Keratinocyte (primary cell): ENCODE measurements at regions not wholly inside any gene's neighbourhood (a gene's known extent, or its start where the extent isn't known, plus 50 kb on each side); places are given as distances from the start of the nearest gene placed in this dataset.

Experiments
- DNase-seq: peaks from one replicate; pipeline ENCODE4 v3.0.0-alpha.2; 2011; ENCODE audit warnings: low read depth, missing footprints, low spot score
- FAIRE-seq: peaks from 2 replicates; lab custom pipeline; 2011; peaks lifted over from hg19 to GRCh38; lab: Jason Lieb, UNC
- H2AFZ ChIP-seq: 2 replicates; pipeline ENCODE4 v1.6.0; 2012; ENCODE audit warnings: low read length, control low read depth, inconsistent platforms; ENCODE audit not compliant: control insufficient read depth
- H3K27ac ChIP-seq: 2 replicates; pipeline ENCODE4 v1.5.1; 2011; ENCODE audit warnings: low read length; ENCODE audit not compliant: control insufficient read depth, insufficient read depth
- H3K27me3 ChIP-seq: 3 replicates; pipeline ENCODE4 v1.6.0; 2011; ENCODE audit warnings: low read length; ENCODE audit not compliant: control insufficient read depth, insufficient read depth; ENCODE audit errors: extremely low read depth
- H3K36me3 ChIP-seq, 2 experiments: 2 replicates in 1 of 2; 3 replicates in 1 of 2; pipeline ENCODE4 v1.5.1; 2011; ENCODE audit warnings: low read length in 2 of 2, mild to moderate bottlenecking in 1 of 2; ENCODE audit not compliant: control insufficient read depth in 2 of 2, insufficient read depth in 2 of 2; ENCODE audit errors: extremely low read depth in 1 of 2
- H3K4me1 ChIP-seq: 3 replicates; pipeline ENCODE4 v1.5.1; 2011; ENCODE audit warnings: low read length; ENCODE audit not compliant: control insufficient read depth, insufficient read depth; ENCODE audit errors: extremely low read depth
- H3K4me2 ChIP-seq: 3 replicates; pipeline ENCODE4 v1.6.0; 2011; ENCODE audit warnings: low read depth, low read length; ENCODE audit not compliant: control insufficient read depth, insufficient read depth; ENCODE audit errors: extremely low read depth
- H3K4me3 ChIP-seq, 3 experiments: fragments of 200-600 bp in 1 of 3; sonication (generic) in 1 of 3; 2 replicates in 2 of 3; 3 replicates in 1 of 3; pipeline ENCODE4 v1.5.1; 2011 to 2016; ENCODE audit warnings: low read length in 3 of 3, mild to moderate bottlenecking in 3 of 3, control low read depth in 2 of 3, inconsistent platforms in 1 of 3, low read depth in 1 of 3, mixed read lengths in 1 of 3, mixed run types in 1 of 3, moderate library complexity in 1 of 3; ENCODE audit not compliant: control insufficient read depth in 2 of 3, insufficient read depth in 2 of 3; ENCODE audit errors: extremely low read depth in 1 of 3
- H3K79me2 ChIP-seq: 2 replicates; pipeline ENCODE4 v1.6.0; 2012; ENCODE audit warnings: low read length; ENCODE audit not compliant: control insufficient read depth, insufficient read depth
- H3K9ac ChIP-seq: 3 replicates; pipeline ENCODE4 v1.6.0; 2011; ENCODE audit warnings: low read length; ENCODE audit not compliant: control insufficient read depth, insufficient read depth; ENCODE audit errors: extremely low read depth
- H3K9me1 ChIP-seq: 3 replicates; pipeline ENCODE4 v1.6.0; 2011; ENCODE audit warnings: low read length; ENCODE audit not compliant: control insufficient read depth, insufficient read depth; ENCODE audit errors: extremely low read depth
- H3K9me3 ChIP-seq: 2 replicates; pipeline ENCODE4 v1.5.1; 2012; ENCODE audit warnings: low read depth, low read length; ENCODE audit not compliant: control insufficient read depth
- H4K20me1 ChIP-seq: 3 replicates; pipeline ENCODE4 v1.6.0; 2011; ENCODE audit warnings: low read length; ENCODE audit not compliant: control insufficient read depth, insufficient read depth; ENCODE audit errors: extremely low read depth
- CTCF ChIP-seq, 3 experiments: IDR thresholded peaks in 1 of 3; conservative IDR thresholded peaks in 1 of 3; optimal IDR thresholded peaks in 1 of 3; 2 replicates in 2 of 3; 3 replicates in 1 of 3; pipeline versions ENCODE3 to v1.5.1; 2011; ENCODE audit warnings: low read length in 3 of 3, mild to moderate bottlenecking in 3 of 3, moderate library complexity in 2 of 3, control low read depth in 1 of 3, inconsistent platforms in 1 of 3; ENCODE audit not compliant: insufficient read depth in 2 of 3; ENCODE audit errors: extremely low read depth in 1 of 3
- EZH2 ChIP-seq: IDR thresholded peaks from one replicate; pipeline ENCODE4 v1.6.1; 2012; ENCODE audit warnings: inconsistent platforms, mild to moderate bottlenecking, low read length, moderate library complexity
- dilution Hi-C: fragments of 300-500 bp; cut with MboI; formaldehyde crosslinking; loops from one replicate; pipeline ENCODE4 v1.7.0; 2020; ENCODE audit warnings: low sequenced_read_pairs; ENCODE audit not compliant: extremely low pct_ligation_motif_present

GRCh38 chr17:14774774-14775173, 473.9 kb downstream of the HS3ST3B1 start:
- no peaks in the 10 kb centered on the region for H3K9me1 ChIP-seq
- no peak overlapping the region for H3K27ac ChIP-seq
- no peaks in the 10 kb centered on the region for H4K20me1 ChIP-seq
- FAIRE-seq = no peak
- H3K27me3 ChIP-seq = no peaks in the 10 kb centered on the region
- no peaks in the 10 kb centered on the region for H3K36me3 ChIP-seq
- no peaks in the 10 kb centered on the region for H3K9me3 ChIP-seq
- dilution Hi-C loops = no loop called here
- peaks cover 38% of the 10 kb centered on the region for H3K4me1 ChIP-seq
- H2AFZ ChIP-seq = no peak overlapping the region
- no peak overlapping the region for H3K9ac ChIP-seq
- no peaks in the 10 kb centered on the region for H3K79me2 ChIP-seq
- H3K4me3 ChIP-seq = no peak overlapping the region
- no peak overlapping the region for H3K4me2 ChIP-seq
- TF ChIP-seq CTCF (optimal IDR thresholded peaks at IDR 0.05 in 1 of 3, IDR thresholded peaks at IDR 0.05 in 1 of 3, conservative IDR thresholded peaks at IDR 0.05 in 1 of 3; ENCODE audit: extremely low read depth in 1 of 3, insufficient read depth in 2 of 3, low read length in 3 of 3) = no peak
- no peak for TF ChIP-seq EZH2
- DNase-seq = no peak

- Histone ChIP-seq H4K20me1 (no peaks in the 10 kb centered on the region), H3K27me3 (no peaks in the 10 kb centered on the region), H3K9me3 (no peaks in the 10 kb centered on the region), H3K4me2 (no peak overlapping the region), H3K27ac (no peak overlapping the region), H3K4me3 (no peak overlapping the region), H2AFZ (no peak overlapping the region), H3K4me1 (peaks cover 28% of the 10 kb centered on the region), H3K9ac (no peak overlapping the region), H3K9me1 (no peaks in the 10 kb centered on the region), H3K79me2 (no peaks in the 10 kb centered on the region), H3K36me3 (no peaks in the 10 kb centered on the region)
- dilution Hi-C loops = no loop called here
- FAIRE-seq (no peak), DNase-seq (no peak)
- TF ChIP-seq EZH2 = no peak
- TF ChIP-seq CTCF (optimal IDR thresholded peaks at IDR 0.05 in 1 of 3, IDR thresholded peaks at IDR 0.05 in 1 of 3, conservative IDR thresholded peaks at IDR 0.05 in 1 of 3; ENCODE audit: extremely low read depth in 1 of 3, insufficient read depth in 2 of 3, low read length in 3 of 3) = no peak
Measured at GRCh38 chr17:14772776-14773175, 471.9 kb downstream of the HS3ST3B1 start.
